ENCODE measurements at regions not wholly inside any gene's neighbourhood (a gene's known extent, or its start where the extent isn't known, plus 50 kb on each side); places are given as distances from the start of the nearest gene placed in this dataset.
"Not testable (repeated sequence)": the region's sequence is repeated elsewhere in the genome, so short reads cannot be mapped to it uniquely, and the experiment has no call there.

- no peak for DNase-seq
Observed at GRCh38 chr13:78540058-78540457, 63.3 kb downstream of the POU4F1 start.

GRCh38 chr13:78526044-78526443, 77.3 kb downstream of the POU4F1 start:
- DNase-seq, result not testable (repeated sequence)

- DNase-seq, result no peak
Observed at GRCh38 chr13:78524936-78525335, 78.4 kb downstream of the POU4F1 start.

GRCh38 chr13:78521091-78521490, 82.3 kb downstream of the POU4F1 start:
- DNase-seq, result no peak

GRCh38 chr13:78520425-78520824, 82.9 kb downstream of the POU4F1 start:
- no peak for DNase-seq

- not testable (repeated sequence) for DNase-seq
Observed at GRCh38 chr13:78518482-78518881, 84.9 kb downstream of the POU4F1 start.

GRCh38 chr13:78499802-78500201, 103.5 kb downstream of the POU4F1 start:
- DNase-seq, result no peak

GRCh38 chr13:78497702-78498355, 105.5 kb downstream of the POU4F1 start:
- peak; percentile 87 for DNase-seq

- no peak for DNase-seq
Observed at GRCh38 chr13:78491978-78492377, 111.4 kb downstream of the POU4F1 start.

- DNase-seq, result not testable (repeated sequence)
Observed at GRCh38 chr13:78490225-78490624, 113.1 kb downstream of the POU4F1 start.

GRCh38 chr13:78487707-78488106, 115.6 kb downstream of the POU4F1 start:
- no peak for DNase-seq

- DNase-seq, result no peak
Observed at GRCh38 chr13:78485803-78486202, 117.5 kb downstream of the POU4F1 start.

GRCh38 chr13:78478183-78478582, 125.2 kb downstream of the POU4F1 start:
- no peak for DNase-seq

GRCh38 chr13:78476910-78477309, 126.4 kb downstream of the POU4F1 start:
- no peak for DNase-seq

GRCh38 chr13:78468621-78469020, 134.7 kb downstream of the POU4F1 start:
- no peak for DNase-seq

- DNase-seq, result no peak
Observed at GRCh38 chr13:78465250-78465649, 138.1 kb downstream of the POU4F1 start.

GRCh38 chr13:78460176-78460575, 143.2 kb downstream of the POU4F1 start:
- DNase-seq, result no peak

- no peak for DNase-seq
Observed at GRCh38 chr13:78443839-78444238, 159.5 kb downstream of the POU4F1 start.

GRCh38 chr13:78437781-78438180, 165.6 kb downstream of the POU4F1 start:
- no peak for DNase-seq

GRCh38 chr13:78436311-78436710, 167.0 kb downstream of the POU4F1 start:
- no peak for DNase-seq

- DNase-seq, result no peak
Observed at GRCh38 chr13:78431328-78431727, 172.0 kb downstream of the POU4F1 start.

GRCh38 chr13:78430811-78431210, 172.5 kb downstream of the POU4F1 start:
- DNase-seq, result no peak

- no peak for DNase-seq
Observed at GRCh38 chr13:78430166-78430791, 173.1 kb downstream of the POU4F1 start.

GRCh38 chr13:78428646-78429045, 174.7 kb downstream of the POU4F1 start:
- no peak for DNase-seq

- no peak for DNase-seq
Observed at GRCh38 chr13:78426183-78426582, 177.2 kb downstream of the POU4F1 start.

All from NCI-H1694 (cell line).